ENCODE measurements at regions not wholly inside any gene's neighbourhood (a gene's known extent, or its start where the extent isn't known, plus 50 kb on each side); places are given as distances from the start of the nearest gene placed in this dataset.

DNA sequence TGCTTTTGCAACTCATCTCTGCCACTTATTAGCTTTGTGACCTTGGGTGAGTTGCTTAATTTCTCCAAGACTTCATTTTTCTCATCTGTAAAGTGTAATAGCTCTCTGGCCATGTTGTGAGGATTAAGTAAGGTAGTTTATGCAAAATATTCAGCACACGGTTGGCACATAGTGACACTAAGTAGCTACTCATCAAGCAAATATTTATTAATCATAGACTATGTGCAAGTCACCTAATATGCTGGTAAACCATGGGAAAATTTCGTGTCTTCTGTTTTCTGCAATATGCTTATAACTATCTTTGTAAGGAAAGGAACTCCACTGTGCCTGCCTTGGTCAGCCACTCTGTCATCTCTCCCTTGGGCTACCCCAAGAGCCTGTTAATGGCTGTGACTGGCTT, 50.3 kb upstream of the EGR2 start:
- H3K4me3 ChIP-seq (IDR thresholded peaks at IDR 0.05; ENCODE audit: insufficient read depth, low read depth, low read length), result no peak overlapping the region
- no peak overlapping the region for H3K27ac ChIP-seq
- H3K27me3 ChIP-seq (ENCODE audit: insufficient read depth, low read depth), result no peaks in the 10 kb centered on the region
- H4K20me1 ChIP-seq (ENCODE audit: insufficient read depth), result no peaks in the 10 kb centered on the region
- no peaks in the 10 kb centered on the region for H3K79me2 ChIP-seq (ENCODE audit: insufficient read depth, low read depth)
- no peak overlapping the region for H3K4me2 ChIP-seq
- no peaks in the 10 kb centered on the region for H3K36me3 ChIP-seq (ENCODE audit: insufficient read depth)
- TF ChIP-seq, protein P1, sequence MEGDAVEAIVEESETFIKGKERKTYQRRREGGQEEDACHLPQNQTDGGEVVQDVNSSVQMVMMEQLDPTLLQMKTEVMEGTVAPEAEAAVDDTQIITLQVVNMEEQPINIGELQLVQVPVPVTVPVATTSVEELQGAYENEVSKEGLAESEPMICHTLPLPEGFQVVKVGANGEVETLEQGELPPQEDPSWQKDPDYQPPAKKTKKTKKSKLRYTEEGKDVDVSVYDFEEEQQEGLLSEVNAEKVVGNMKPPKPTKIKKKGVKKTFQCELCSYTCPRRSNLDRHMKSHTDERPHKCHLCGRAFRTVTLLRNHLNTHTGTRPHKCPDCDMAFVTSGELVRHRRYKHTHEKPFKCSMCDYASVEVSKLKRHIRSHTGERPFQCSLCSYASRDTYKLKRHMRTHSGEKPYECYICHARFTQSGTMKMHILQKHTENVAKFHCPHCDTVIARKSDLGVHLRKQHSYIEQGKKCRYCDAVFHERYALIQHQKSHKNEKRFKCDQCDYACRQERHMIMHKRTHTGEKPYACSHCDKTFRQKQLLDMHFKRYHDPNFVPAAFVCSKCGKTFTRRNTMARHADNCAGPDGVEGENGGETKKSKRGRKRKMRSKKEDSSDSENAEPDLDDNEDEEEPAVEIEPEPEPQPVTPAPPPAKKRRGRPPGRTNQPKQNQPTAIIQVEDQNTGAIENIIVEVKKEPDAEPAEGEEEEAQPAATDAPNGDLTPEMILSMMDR (conservative IDR thresholded peaks at IDR 0.05; ENCODE audit: low read depth, low read length), result no peak
- H3K9ac ChIP-seq, result no peak overlapping the region
- no peak overlapping the region for H2AFZ ChIP-seq (ENCODE audit: low read depth)
- H3K4me1 ChIP-seq (ENCODE audit: low read depth, poor library complexity, severe bottlenecking), result no peaks in the 10 kb centered on the region
